Central memory CD8-positive, alpha-beta T cell (primary cell): ENCODE measurements at regions not wholly inside any gene's neighbourhood (a gene's known extent, or its start where the extent isn't known, plus 50 kb on each side); places are given as distances from the start of the nearest gene placed in this dataset.

Experiments
- ATAC-seq: fragments of 150-1000 bp; cut with Tn5 transposase; replicated peaks from 2 replicates; pipeline ENCODE4 v1.10.0; 2022; ENCODE audit warnings: mild to moderate bottlenecking, moderate FRiP score, moderate number of reproducible peaks; ENCODE audit not compliant: poor library complexity, severe bottlenecking; ENCODE audit errors: extremely low read depth
- DNase-seq, 2 donors: peaks; one replicate each; pipeline ENCODE4 v3.0.0; 2021; ENCODE audit warnings: low spot score in 2 of 2
- H3K27ac Mint-ChIP-seq: one replicate; pipeline ENCODE4 v1.8.0; 2022; ENCODE audit warnings: low read depth, mild to moderate bottlenecking, moderate library complexity, mixed read lengths
- H3K27me3 Mint-ChIP-seq: one replicate; pipeline ENCODE4 v1.8.0; 2022; ENCODE audit warnings: mixed read lengths
- H3K36me3 Mint-ChIP-seq: one replicate; pipeline ENCODE4 v1.8.0; 2022; ENCODE audit warnings: mild to moderate bottlenecking, moderate library complexity, mixed read lengths; ENCODE audit not compliant: insufficient read depth
- H3K4me1 Mint-ChIP-seq: one replicate; pipeline ENCODE4 v1.8.0; 2022; ENCODE audit warnings: mixed read lengths
- H3K4me3 Mint-ChIP-seq: one replicate; pipeline ENCODE4 v1.8.0; 2022; ENCODE audit warnings: mild to moderate bottlenecking, moderate library complexity, mixed read lengths
- H3K9me3 Mint-ChIP-seq: one replicate; pipeline ENCODE4 v1.8.0; 2022; ENCODE audit warnings: mixed read lengths

DNA sequence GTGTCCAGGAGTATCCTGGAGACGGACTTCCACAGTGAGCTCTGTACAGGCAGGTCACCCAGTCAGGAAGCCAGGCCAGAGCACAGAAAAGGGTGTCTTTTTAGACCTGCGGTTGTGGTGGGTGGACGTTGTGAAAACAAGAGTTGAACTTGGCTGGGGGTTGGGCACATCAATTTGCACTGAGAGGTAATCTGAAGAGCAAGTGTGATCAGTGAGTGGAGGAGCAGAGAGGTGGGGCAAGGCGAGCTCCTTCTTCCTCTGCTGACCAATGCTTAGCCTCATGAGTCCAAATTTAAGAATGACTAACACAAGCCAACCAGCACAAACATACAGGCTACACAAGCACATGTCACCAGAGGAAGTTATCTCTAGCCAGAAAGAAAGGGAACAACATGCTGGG, 310.8 kb downstream of the TCERG1L start:
- H3K36me3 Mint-ChIP-seq: no peaks in the 10 kb centered on the region
- H3K27me3 Mint-ChIP-seq: peaks cover 11% of the 10 kb centered on the region
- DNase-seq (no peak), ATAC-seq (no peak)
- no peak overlapping the region for H3K27ac Mint-ChIP-seq
- peaks cover 4% of the 10 kb centered on the region for H3K9me3 Mint-ChIP-seq
- no peak overlapping the region for H3K4me3 Mint-ChIP-seq
- no peaks in the 10 kb centered on the region for H3K4me1 Mint-ChIP-seq

DNA sequence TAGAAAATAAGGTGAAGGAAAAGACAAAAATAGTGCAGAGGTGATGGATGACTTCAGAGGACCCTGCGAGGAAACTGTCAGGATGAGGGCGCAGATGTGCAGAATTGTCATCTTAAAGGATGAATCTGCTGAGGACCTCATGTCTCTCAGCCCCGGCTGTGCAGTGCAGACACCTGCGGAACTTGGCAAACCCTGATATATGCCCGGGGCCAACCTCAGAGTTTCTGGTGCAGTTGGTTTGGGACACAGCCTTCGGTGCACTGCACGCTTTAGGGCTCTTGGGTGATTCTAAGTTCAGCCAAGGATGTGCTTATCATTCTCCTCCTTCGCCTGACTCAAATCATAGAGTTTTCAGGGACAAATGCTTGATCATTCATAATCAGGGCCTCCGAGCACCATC, 310.1 kb downstream of the TCERG1L start:
- Mint-ChIP-seq H3K27ac (no peak overlapping the region), H3K27me3 (peaks cover 11% of the 10 kb centered on the region), H3K9me3 (peaks cover 4% of the 10 kb centered on the region), H3K4me3 (no peak overlapping the region), H3K4me1 (no peaks in the 10 kb centered on the region), H3K36me3 (no peaks in the 10 kb centered on the region)
- DNase-seq (no peak), ATAC-seq (no peak)

DNA sequence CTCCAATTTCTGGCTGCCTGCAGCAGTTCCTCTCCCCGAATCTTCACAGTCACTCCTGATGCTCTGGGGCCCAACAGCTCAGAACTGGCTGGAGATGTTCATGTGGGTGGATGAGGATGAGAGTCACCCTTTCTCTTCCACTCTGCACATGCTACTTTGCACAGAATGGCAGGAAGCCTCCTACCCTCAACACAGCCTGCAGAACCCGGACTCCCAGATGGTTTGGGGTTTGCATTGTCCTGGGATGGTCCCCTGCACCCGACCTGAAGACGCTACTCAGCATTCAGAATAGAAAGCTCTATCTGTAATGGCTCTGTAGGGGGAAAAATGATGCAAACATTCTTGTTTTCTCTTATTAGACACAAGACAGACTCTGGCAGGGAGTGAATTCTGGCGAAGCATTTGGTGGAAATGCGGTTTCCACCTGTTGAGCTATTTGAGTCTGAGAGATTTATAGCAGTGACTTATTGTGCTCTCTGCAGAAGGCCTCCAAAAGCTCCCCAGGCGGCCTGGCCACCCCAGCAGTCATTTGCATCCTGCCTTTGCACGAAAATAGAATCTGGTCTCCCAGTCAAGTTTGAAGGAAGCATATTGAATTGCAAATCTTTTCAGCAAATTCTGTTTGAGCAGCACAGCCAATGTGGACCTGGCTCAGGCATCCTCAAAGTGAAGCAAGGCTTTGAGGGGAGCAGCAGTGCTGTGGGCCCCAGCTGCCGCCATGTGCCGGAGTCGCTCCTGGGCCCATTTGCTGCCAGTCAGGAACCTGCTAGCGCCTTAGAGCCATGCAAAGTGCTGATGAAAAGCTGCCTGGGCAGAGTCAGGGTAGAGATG, 309.3 kb downstream of the TCERG1L start:
- H3K4me1 Mint-ChIP-seq: no peaks in the 10 kb centered on the region
- H3K27ac Mint-ChIP-seq: no peak overlapping the region
- H3K27me3 Mint-ChIP-seq: peaks cover 3% of the 10 kb centered on the region
- H3K4me3 Mint-ChIP-seq: no peak overlapping the region
- H3K36me3 Mint-ChIP-seq: no peaks in the 10 kb centered on the region
- H3K9me3 Mint-ChIP-seq: peaks cover 6% of the 10 kb centered on the region
- ATAC-seq: no peak
- no peak for DNase-seq

DNA sequence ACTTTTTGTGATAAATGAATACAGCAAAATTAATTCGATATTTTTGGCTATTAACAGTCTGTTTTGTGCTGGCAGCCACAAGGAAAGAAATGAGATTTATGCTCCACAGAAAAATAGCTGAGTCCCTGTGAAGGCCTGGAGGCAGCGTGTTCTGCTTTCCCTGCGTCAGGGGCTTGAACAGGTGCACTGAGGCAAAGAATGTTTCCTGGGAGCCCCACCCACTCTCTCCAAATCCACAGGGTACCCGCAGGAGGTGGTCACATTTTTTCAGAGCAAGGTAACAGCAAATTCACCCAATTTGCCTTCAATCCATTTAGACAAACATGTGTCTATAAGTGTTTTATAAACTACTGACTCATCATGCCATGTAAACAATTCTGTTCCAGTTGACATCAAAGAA, 308.1 kb downstream of the TCERG1L start:
- Mint-ChIP-seq H3K36me3 (no peaks in the 10 kb centered on the region), H3K27me3 (no peaks in the 10 kb centered on the region), H3K4me1 (no peaks in the 10 kb centered on the region), H3K9me3 (peaks cover 10% of the 10 kb centered on the region), H3K4me3 (no peak overlapping the region), H3K27ac (no peak overlapping the region)
- ATAC-seq: no peak
- DNase-seq: no peak

DNA sequence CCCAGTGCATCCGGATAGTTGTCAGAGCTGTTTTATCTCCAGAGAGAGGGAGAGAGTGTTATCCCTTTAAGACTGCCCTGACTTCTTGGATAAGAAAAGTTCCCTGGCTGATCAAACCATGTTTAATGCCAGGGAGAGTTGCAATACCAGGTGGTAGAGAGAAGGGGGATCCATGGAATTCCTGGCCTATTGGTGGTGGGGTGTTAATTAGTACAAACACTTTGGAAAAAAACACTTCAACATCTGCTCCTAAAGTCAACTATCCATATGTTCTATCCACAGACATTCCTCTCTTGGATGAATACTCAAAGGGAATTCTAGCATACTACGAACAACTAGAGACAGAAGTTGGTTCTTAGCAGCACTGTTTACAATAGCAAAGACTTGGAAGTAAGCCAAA, 307.2 kb downstream of the TCERG1L start:
- H3K27ac Mint-ChIP-seq: no peak overlapping the region
- H3K9me3 Mint-ChIP-seq: peaks cover 10% of the 10 kb centered on the region
- no peaks in the 10 kb centered on the region for H3K4me1 Mint-ChIP-seq
- no peak overlapping the region for H3K4me3 Mint-ChIP-seq
- ATAC-seq: no peak
- H3K36me3 Mint-ChIP-seq: no peaks in the 10 kb centered on the region
- DNase-seq: no peak
- no peaks in the 10 kb centered on the region for H3K27me3 Mint-ChIP-seq

DNA sequence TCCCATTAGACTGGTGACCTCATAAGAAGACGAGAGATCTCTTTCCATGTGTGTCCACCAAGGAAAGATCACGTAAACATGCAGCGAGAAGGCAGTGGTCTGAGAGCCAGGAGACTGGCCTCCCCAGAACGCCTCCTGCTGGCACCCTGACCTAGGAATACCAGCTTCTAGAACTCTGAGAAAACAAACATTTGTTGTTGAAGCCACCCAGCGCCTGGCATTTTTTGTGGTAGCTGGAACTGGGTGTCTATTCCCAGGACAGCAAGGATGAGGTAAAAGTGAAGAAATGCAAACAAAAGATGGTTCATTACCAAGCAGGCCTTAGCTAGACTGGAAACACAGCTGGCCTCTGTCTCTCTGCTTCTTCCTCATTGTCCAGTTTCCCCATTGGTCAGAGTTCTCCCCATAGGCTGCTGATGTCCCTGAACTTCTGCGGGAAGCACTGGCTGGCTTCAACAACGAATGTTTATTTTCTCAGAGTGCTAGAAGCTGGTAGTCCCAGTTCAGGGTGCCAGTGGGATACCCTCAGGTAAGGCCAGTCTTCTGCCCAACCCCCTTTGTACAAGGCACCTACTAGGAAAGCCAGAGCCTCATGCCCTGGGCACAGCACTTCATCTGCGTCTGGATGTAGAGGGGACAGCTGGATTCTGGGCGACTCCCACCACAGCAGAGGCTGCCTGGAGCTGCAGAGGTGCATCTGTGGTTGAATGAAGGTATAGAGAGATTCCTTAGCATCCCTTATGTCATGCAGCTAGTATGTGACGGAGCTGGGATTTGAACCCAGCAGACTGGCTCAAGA, 304.9 kb downstream of the TCERG1L start:
- Mint-ChIP-seq H3K9me3 (peaks cover 10% of the 10 kb centered on the region), H3K36me3 (no peaks in the 10 kb centered on the region), H3K27ac (no peak overlapping the region), H3K27me3 (no peaks in the 10 kb centered on the region), H3K4me1 (no peaks in the 10 kb centered on the region), H3K4me3 (no peak overlapping the region)
- DNase-seq: no peak
- no peak for ATAC-seq

DNA sequence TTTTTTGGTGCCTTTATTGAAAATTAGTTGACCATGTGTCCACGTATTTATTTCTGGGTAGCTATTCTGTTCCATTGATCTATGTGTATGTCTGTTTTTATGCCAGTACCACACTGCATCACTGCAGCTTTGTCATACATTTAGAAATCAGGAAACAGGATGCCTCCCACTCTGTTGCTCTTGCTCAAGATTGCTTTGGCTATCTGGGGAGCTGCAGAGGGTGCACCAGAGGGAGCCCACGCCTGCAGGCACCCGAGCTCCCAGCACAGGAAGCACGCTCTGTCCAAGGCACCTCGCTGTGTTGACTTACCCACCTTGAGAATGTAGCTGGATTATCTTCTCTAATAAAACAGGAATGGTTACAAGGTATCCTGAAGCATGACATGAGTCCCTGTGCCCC, 301.7 kb downstream of the TCERG1L start:
- Mint-ChIP-seq H3K36me3 (no peaks in the 10 kb centered on the region), H3K27me3 (no peaks in the 10 kb centered on the region), H3K4me3 (no peak overlapping the region), H3K9me3 (peaks cover 10% of the 10 kb centered on the region), H3K27ac (no peak overlapping the region), H3K4me1 (no peaks in the 10 kb centered on the region)
- no peak for DNase-seq
- ATAC-seq: no peak

DNA sequence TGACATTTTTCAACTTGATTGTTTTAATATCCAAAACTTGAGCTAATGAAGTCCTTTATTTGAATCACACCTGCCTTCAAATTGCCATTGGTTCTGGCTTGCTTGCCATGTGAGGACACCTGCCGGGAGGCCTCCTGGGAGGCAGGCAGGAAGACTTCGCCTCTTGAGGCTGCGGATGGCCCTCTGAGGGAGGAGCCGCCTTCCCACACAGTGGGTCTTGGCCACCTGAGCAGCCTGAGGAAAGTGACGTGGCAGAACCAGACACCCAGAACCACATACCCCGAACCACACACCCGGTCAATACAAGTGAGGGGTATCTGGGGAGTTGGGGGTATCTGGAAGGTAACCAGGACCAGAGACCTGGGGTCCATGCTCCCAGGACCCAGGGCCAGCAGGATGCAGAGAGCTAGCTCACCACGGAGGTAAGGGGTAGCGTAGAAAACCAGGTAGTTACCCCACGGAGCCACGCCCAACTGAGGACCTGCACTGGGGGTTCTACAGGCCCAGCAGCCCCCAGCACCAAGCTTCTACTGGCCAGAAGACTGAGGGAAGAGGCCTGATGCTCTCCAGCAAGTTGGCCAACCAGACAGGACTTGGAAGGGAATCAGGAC, 300.5 kb downstream of the TCERG1L start:
- peaks cover 5% of the 10 kb centered on the region for H3K9me3 Mint-ChIP-seq
- H3K36me3 Mint-ChIP-seq: no peaks in the 10 kb centered on the region
- H3K27ac Mint-ChIP-seq: no peak overlapping the region
- no peak overlapping the region for H3K4me3 Mint-ChIP-seq
- no peaks in the 10 kb centered on the region for H3K4me1 Mint-ChIP-seq
- DNase-seq (no peak), ATAC-seq (no peak)
- no peaks in the 10 kb centered on the region for H3K27me3 Mint-ChIP-seq

DNA sequence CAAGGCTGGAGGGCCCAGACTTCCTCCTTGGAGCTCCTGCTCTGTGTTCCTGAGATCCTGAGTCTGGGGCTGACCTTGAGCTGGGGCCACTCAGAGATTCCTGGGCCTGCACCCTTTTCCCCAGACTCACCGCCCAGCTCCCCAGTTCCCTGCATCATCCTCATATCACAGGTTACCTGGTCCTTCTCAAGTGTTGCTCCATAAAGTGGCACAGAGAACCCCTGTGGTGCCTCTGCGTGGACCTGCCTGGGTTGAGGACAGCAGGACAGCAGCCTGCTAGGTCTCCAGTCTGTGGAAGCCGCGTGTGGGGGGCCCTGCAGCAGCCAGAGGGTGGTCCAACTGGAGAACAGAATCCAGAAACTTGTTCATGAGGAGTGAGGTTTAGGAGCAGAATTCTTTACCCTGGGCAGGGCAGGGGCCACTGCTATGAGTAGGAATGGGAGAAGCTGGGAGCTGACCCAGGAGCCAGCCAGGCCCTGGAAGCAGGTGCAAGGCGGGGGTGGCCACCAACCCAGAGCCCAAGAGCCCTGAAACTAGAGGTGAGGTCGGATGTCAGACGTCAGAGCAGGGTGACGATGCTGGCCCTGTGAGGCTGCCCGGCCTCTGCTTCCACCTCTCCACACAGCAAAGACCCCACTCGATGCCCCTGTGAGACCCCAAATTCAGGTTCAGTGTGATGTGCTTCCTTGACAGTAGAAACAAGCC, 299.4 kb downstream of the TCERG1L start:
- H3K27ac Mint-ChIP-seq: no peak overlapping the region
- H3K4me3 Mint-ChIP-seq: no peak overlapping the region
- H3K9me3 Mint-ChIP-seq: peaks cover 5% of the 10 kb centered on the region
- no peak for DNase-seq
- ATAC-seq: no peak
- no peaks in the 10 kb centered on the region for H3K36me3 Mint-ChIP-seq
- no peaks in the 10 kb centered on the region for H3K4me1 Mint-ChIP-seq
- no peaks in the 10 kb centered on the region for H3K27me3 Mint-ChIP-seq

DNA sequence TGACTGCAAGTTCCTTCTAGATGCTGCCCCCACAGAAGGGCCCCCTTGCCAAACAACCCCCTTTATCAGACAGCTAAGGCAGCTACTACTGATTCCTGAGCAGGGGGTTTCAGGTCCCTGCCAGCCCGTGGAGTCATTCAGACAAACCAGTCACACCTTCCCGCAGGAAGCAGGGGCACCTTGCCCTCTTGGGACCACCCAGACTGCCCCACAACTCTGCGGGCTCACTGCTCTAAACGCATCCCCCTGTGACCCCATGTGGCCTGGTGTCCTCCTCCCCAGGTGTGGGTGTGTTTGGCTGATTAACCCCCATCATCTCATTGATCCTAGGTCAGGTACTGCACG, 298.9 kb downstream of the TCERG1L start:
- H3K4me1 Mint-ChIP-seq: no peaks in the 10 kb centered on the region
- no peak for ATAC-seq
- DNase-seq: no peak
- H3K27ac Mint-ChIP-seq: no peak overlapping the region
- peaks cover under 1% of the 10 kb centered on the region for H3K9me3 Mint-ChIP-seq
- no peak overlapping the region for H3K4me3 Mint-ChIP-seq
- H3K36me3 Mint-ChIP-seq: no peaks in the 10 kb centered on the region
- H3K27me3 Mint-ChIP-seq: no peaks in the 10 kb centered on the region

DNA sequence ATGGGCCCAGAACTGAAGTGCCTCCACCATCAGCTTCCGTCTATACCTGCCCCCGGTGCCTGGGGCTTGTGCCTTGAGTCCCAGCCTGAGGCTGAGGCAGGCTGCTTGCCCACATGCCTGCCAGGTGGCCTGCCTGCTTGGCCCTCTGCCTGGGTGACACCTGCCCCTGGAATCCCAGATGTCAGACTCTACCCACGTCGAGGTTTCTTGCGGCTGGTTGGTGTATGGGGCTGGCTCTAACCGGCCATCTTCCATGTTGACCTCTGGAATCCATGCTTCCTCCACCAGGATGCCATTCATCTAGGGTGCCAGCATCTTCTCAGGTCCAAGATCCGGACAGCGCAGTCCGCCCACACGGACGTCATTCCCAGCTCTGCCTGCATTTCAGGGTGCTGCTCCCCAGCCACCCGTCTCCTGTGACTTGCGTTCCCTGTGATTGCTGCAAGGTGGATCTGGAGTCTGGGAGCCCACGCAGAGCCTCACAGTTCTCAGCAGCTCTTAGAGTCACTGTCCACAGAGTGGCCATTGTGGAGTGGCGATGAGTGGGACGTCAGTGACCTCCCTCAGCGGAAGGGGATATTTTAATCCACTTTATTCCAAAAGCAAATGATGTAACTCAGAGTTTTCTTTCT, 298.1 kb downstream of the TCERG1L start:
- H3K9me3 Mint-ChIP-seq: no peaks in the 10 kb centered on the region
- H3K27ac Mint-ChIP-seq: no peak overlapping the region
- no peaks in the 10 kb centered on the region for H3K36me3 Mint-ChIP-seq
- no peaks in the 10 kb centered on the region for H3K27me3 Mint-ChIP-seq
- no peak overlapping the region for H3K4me3 Mint-ChIP-seq
- ATAC-seq (peak; percentile 19), DNase-seq (no peak)
- no peaks in the 10 kb centered on the region for H3K4me1 Mint-ChIP-seq

DNA sequence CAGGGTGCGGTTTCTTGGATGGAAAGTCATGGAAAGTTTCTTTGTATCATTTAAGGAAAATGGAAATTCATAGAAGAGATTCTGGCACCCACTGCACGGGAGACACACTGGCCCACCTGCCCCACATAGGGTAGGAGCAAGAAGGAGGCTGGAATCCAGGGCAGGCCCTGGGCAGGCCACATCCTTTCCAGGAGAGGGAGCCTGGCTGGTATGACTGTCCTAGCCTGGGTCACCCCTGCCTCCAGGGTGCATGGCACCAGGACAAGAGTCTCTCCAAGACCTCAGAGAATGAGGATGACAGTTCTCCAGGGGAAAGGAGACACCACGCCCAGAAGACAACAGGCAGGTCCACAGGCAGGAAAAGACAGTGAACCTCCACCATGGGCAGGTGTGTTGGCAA, 297.2 kb downstream of the TCERG1L start:
- Mint-ChIP-seq H3K27ac (no peak overlapping the region), H3K36me3 (no peaks in the 10 kb centered on the region), H3K4me3 (no peak overlapping the region), H3K9me3 (no peaks in the 10 kb centered on the region), H3K4me1 (no peaks in the 10 kb centered on the region), H3K27me3 (no peaks in the 10 kb centered on the region)
- ATAC-seq: no peak
- no peak for DNase-seq
